H9 (cell line): ENCODE measurements at regions not wholly inside any gene's neighbourhood (a gene's known extent, or its start where the extent isn't known, plus 50 kb on each side); places are given as distances from the start of the nearest gene placed in this dataset.

Experiments used
- DNase-seq: peaks from one replicate; pipeline ENCODE4 v3.0.0-alpha.2; 2017
- H2AFZ ChIP-seq: one replicate; pipeline ENCODE4 v1.6.1; 2013; ENCODE audit warnings: mild to moderate bottlenecking, low read length, control low read depth, moderate library complexity
- H2AK5ac ChIP-seq: 2 replicates; pipeline ENCODE4 v1.6.1; 2013; ENCODE audit warnings: low read length, control low read depth, mixed read lengths; ENCODE audit not compliant: insufficient read length
- H2BK120ac ChIP-seq: one replicate; pipeline ENCODE4 v1.6.1; 2013; ENCODE audit warnings: low read depth, mild to moderate bottlenecking, low read length, control low read depth, inconsistent platforms; ENCODE audit not compliant: poor library complexity, severe bottlenecking
- H2BK12ac ChIP-seq: 2 replicates; pipeline ENCODE4 v1.6.1; 2013; ENCODE audit warnings: low read length, control low read depth, mixed read lengths, low read depth; ENCODE audit not compliant: insufficient read length
- H2BK15ac ChIP-seq: 2 replicates; pipeline ENCODE4 v1.6.1; 2013; ENCODE audit warnings: low read depth, low read length, control low read depth
- H2BK20ac ChIP-seq: one replicate; pipeline ENCODE4 v1.6.1; 2013; ENCODE audit warnings: low read depth, mild to moderate bottlenecking, low read length, control low read depth, inconsistent platforms; ENCODE audit not compliant: poor library complexity, severe bottlenecking
- H2BK5ac ChIP-seq: 2 replicates; pipeline ENCODE4 v1.6.1; 2013; ENCODE audit warnings: low read length, control low read depth, mixed read lengths; ENCODE audit not compliant: insufficient read length
- H3K14ac ChIP-seq: 2 replicates; pipeline ENCODE4 v1.6.1; 2013; ENCODE audit warnings: low read length, control low read depth; ENCODE audit not compliant: insufficient read depth
- H3K18ac ChIP-seq: 2 replicates; pipeline ENCODE4 v1.6.1; 2013; ENCODE audit warnings: low read depth, mild to moderate bottlenecking, mixed read lengths, low read length, control low read depth; ENCODE audit not compliant: insufficient read length
- H3K23ac ChIP-seq: 2 replicates; pipeline ENCODE4 v1.6.1; 2013; ENCODE audit warnings: low read length, control low read depth, mixed read lengths, low read depth; ENCODE audit not compliant: insufficient read length
- H3K23me2 ChIP-seq: 2 replicates; pipeline ENCODE4 v1.6.1; 2013; ENCODE audit warnings: low read depth, mild to moderate bottlenecking, mixed read lengths, low read length, control low read depth; ENCODE audit not compliant: insufficient read length, poor library complexity, severe bottlenecking
- H3K27ac ChIP-seq: 2 replicates; pipeline ENCODE4 v1.5.1; 2013; ENCODE audit warnings: low read length, control low read depth, mixed read lengths, low read depth; ENCODE audit not compliant: insufficient read length
- H3K27me3 ChIP-seq: 2 replicates; pipeline ENCODE4 v1.6.1; 2013; ENCODE audit warnings: low read length, control low read depth, inconsistent platforms; ENCODE audit not compliant: insufficient read depth
- H3K4ac ChIP-seq: 2 replicates; pipeline ENCODE4 v1.6.1; 2013; ENCODE audit warnings: low read depth, mild to moderate bottlenecking, control low read depth, inconsistent platforms, low read length, moderate library complexity
- H3K4me1 ChIP-seq: 2 replicates; pipeline ENCODE4 v1.6.1; 2013; ENCODE audit warnings: low read length, control low read depth, inconsistent platforms; ENCODE audit not compliant: insufficient read depth
- H3K4me2 ChIP-seq: 2 replicates; pipeline ENCODE4 v1.6.1; 2013; ENCODE audit warnings: low read length, control low read depth, mixed read lengths; ENCODE audit not compliant: insufficient read length, insufficient read depth
- H3K56ac ChIP-seq: 2 replicates; pipeline ENCODE4 v1.6.1; 2013; ENCODE audit warnings: low read depth, mild to moderate bottlenecking, mixed read lengths, low read length, control low read depth; ENCODE audit not compliant: insufficient read length
- H3K79me1 ChIP-seq: 2 replicates; pipeline ENCODE4 v1.6.1; 2013; ENCODE audit warnings: low read depth, mild to moderate bottlenecking, moderate library complexity, low read length, control low read depth, inconsistent platforms; ENCODE audit not compliant: insufficient read depth, poor library complexity, severe bottlenecking
- H3K79me2 ChIP-seq: 2 replicates; pipeline ENCODE4 v1.6.1; 2013; ENCODE audit warnings: low read length, control low read depth, inconsistent platforms; ENCODE audit not compliant: insufficient read depth
- H3K9ac ChIP-seq: 2 replicates; pipeline ENCODE4 v1.6.1; 2013; ENCODE audit warnings: low read length, control low read depth, mixed read lengths; ENCODE audit not compliant: insufficient read length; ENCODE audit errors: extremely low read depth
- H3K9me3 ChIP-seq: one replicate; pipeline ENCODE4 v1.6.1; 2013; ENCODE audit warnings: low read depth, low read length, inconsistent platforms; ENCODE audit not compliant: control insufficient read depth
- H3T11ph ChIP-seq: one replicate; pipeline ENCODE4 v1.6.1; 2013; ENCODE audit warnings: mild to moderate bottlenecking, low read length, control low read depth, inconsistent platforms
- H4K20me1 ChIP-seq: one replicate; pipeline ENCODE4 v1.6.1; 2013; ENCODE audit not compliant: control insufficient read depth, insufficient read length, insufficient read depth
- H4K5ac ChIP-seq: 2 replicates; pipeline ENCODE4 v1.6.1; 2013; ENCODE audit warnings: low read depth, mild to moderate bottlenecking, mixed read lengths, low read length, control low read depth; ENCODE audit not compliant: insufficient read length
- H4K8ac ChIP-seq: replicated peaks from 2 replicates; pipeline ENCODE4 v1.6.1; 2013; ENCODE audit warnings: low read length, control low read depth, mixed read lengths, low read depth; ENCODE audit not compliant: insufficient read length
- H4K91ac ChIP-seq: 2 replicates; pipeline ENCODE4 v1.6.1; 2013; ENCODE audit warnings: low read depth, mild to moderate bottlenecking, moderate library complexity, mixed read lengths, low read length, control low read depth; ENCODE audit not compliant: insufficient read length
- H3K27ac Mint-ChIP-seq, 3 experiments: 2 replicates in 2 of 3; 3 replicates in 1 of 3; pipeline ENCODE4 v1.8.0; 2020 to 2021; ENCODE audit warnings: mixed read lengths in 3 of 3, mild to moderate bottlenecking in 1 of 3, moderate library complexity in 1 of 3
- H3K27me3 Mint-ChIP-seq: 2 replicates; pipeline ENCODE4 v1.8.0; 2021; ENCODE audit warnings: low read depth, mild to moderate bottlenecking, moderate library complexity, mixed read lengths
- H3K36me3 Mint-ChIP-seq, 3 experiments: 2 replicates in 2 of 3; 3 replicates in 1 of 3; pipeline ENCODE4 v1.8.0; 2020 to 2021; ENCODE audit warnings: low read depth in 3 of 3, mixed read lengths in 3 of 3; ENCODE audit not compliant: insufficient read depth in 1 of 3
- H3K4me1 Mint-ChIP-seq, 2 experiments: 2 replicates each; pipeline ENCODE4 v1.8.0; 2020; ENCODE audit warnings: mixed read lengths in 2 of 2
- H3K4me3 Mint-ChIP-seq, 2 experiments: 2 replicates in 1 of 2; 3 replicates in 1 of 2; pipeline ENCODE4 v1.8.0; 2020 to 2021; ENCODE audit warnings: mild to moderate bottlenecking in 2 of 2, mixed read lengths in 2 of 2, moderate library complexity in 1 of 2
- H3K9me3 Mint-ChIP-seq, 2 experiments: 2 replicates in 1 of 2; 3 replicates in 1 of 2; pipeline ENCODE4 v1.8.0; 2020; ENCODE audit warnings: mild to moderate bottlenecking in 2 of 2, mixed read lengths in 2 of 2, moderate library complexity in 1 of 2
- WGBS: extraction: QIAGEN DNeasy Blood & Tissue Kit; methylation state at CpG from one replicate; pipeline ENCODE4 v1.1.7; 2013; ENCODE audit warnings: missing lambda C conversion rate, low lambda C conversion rate, mixed read lengths; ENCODE audit not compliant: insufficient read length; ENCODE audit errors: extremely low coverage; 5-methylcytosine and 5-hydroxymethylcytosine counted together
- TF ChIP-seq, protein P1 (sequence below): fragments of 200-600 bp; sonication (generic); conservative IDR thresholded peaks from 3 replicates; pipeline ENCODE4 v1.8.0; 2021; ENCODE audit warnings: antibody characterized with exemption, mild to moderate bottlenecking

DNA sequence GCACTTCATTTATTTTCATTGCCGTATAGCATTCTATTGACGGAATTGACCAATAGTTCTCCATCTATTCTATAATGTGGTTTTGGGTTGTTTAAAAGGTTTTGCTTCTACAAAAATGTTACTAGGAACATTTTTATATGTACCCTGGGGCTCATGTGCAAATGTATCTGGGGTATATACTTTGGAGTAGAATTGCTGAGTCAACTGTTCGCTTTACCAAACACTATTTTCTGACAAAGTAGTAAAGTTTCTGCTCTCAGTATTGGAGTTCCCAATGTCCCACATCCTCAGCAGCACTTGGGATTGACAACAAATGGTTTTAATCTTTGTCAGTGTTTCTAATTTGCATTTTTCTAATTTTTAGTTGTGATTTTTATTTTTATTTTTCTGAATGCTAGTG lies 602.6 kb downstream of the MCTP2 start:
- no peak for DNase-seq
- H2AFZ ChIP-seq = no peak overlapping the region
- TF ChIP-seq, protein P1, sequence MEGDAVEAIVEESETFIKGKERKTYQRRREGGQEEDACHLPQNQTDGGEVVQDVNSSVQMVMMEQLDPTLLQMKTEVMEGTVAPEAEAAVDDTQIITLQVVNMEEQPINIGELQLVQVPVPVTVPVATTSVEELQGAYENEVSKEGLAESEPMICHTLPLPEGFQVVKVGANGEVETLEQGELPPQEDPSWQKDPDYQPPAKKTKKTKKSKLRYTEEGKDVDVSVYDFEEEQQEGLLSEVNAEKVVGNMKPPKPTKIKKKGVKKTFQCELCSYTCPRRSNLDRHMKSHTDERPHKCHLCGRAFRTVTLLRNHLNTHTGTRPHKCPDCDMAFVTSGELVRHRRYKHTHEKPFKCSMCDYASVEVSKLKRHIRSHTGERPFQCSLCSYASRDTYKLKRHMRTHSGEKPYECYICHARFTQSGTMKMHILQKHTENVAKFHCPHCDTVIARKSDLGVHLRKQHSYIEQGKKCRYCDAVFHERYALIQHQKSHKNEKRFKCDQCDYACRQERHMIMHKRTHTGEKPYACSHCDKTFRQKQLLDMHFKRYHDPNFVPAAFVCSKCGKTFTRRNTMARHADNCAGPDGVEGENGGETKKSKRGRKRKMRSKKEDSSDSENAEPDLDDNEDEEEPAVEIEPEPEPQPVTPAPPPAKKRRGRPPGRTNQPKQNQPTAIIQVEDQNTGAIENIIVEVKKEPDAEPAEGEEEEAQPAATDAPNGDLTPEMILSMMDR = no peak
- H3K4me2 ChIP-seq = no peak overlapping the region
- peaks cover 0 to 6% of the 10 kb centered on the region in 2 experiments; a peak in 2 of 5 replicates for H3K9me3 Mint-ChIP-seq
- H4K5ac ChIP-seq = no peak overlapping the region
- H4K20me1 ChIP-seq = no peaks in the 10 kb centered on the region
- no peaks in the 10 kb centered on the region for H3K79me2 ChIP-seq
- H4K91ac ChIP-seq = no peak overlapping the region
- H3K27me3 ChIP-seq = no peaks in the 10 kb centered on the region
- no peak overlapping the region for H3K23ac ChIP-seq
- no peak overlapping the region for H3K9ac ChIP-seq
- H2BK120ac ChIP-seq = no peak overlapping the region
- no peak overlapping the region for H4K8ac ChIP-seq
- no peak overlapping the region for H2BK12ac ChIP-seq
- no peak overlapping the region for H3T11ph ChIP-seq
- H3K4me1 ChIP-seq = no peaks in the 10 kb centered on the region
- H3K27me3 Mint-ChIP-seq = no peaks in the 10 kb centered on the region
- H3K14ac ChIP-seq = no peak overlapping the region
- H3K4ac ChIP-seq = no peak overlapping the region
- 0 out of 4 replicates have a peak, but pooled peaks cover 0 to 3% of the 10 kb centered on the region in 2 experiments for H3K4me1 Mint-ChIP-seq
- no peaks in the 10 kb centered on the region for H3K23me2 ChIP-seq
- no peak overlapping the region for H2BK20ac ChIP-seq
- peaks cover 0 to 5% (median 2%) of the 10 kb centered on the region in 3 experiments; a peak in 4 of 7 replicates for H3K36me3 Mint-ChIP-seq
- H3K18ac ChIP-seq = no peak overlapping the region
- no peak overlapping the region for H2AK5ac ChIP-seq
- no peaks in the 10 kb centered on the region for H3K79me1 ChIP-seq
- H2BK5ac ChIP-seq = no peak overlapping the region
- no peaks in the 10 kb centered on the region for H3K9me3 ChIP-seq
- no CpG with 5 or more reads among the region's 3 CpGs for WGBS
- H3K27ac Mint-ChIP-seq = no peak overlapping the region
- no peak overlapping the region for H3K4me3 Mint-ChIP-seq
- H3K56ac ChIP-seq = no peak overlapping the region
- no peak overlapping the region for H3K27ac ChIP-seq
- H2BK15ac ChIP-seq = no peak overlapping the region
